KMS-11 (cell line): ENCODE measurements at regions not wholly inside any gene's neighbourhood (a gene's known extent, or its start where the extent isn't known, plus 50 kb on each side); places are given as distances from the start of the nearest gene placed in this dataset.

Source experiments
- H2AFZ ChIP-seq: fragments of 200-600 bp; sonication (generic); 2 replicates; pipeline ENCODE4 v1.6.1; 2016; ENCODE audit warnings: antibody characterized with exemption, mixed run types, low read depth
- H3K27ac ChIP-seq: fragments of 200-600 bp; sonication (generic); 2 replicates; pipeline ENCODE4 v1.6.1; 2016; ENCODE audit warnings: mild to moderate bottlenecking, mixed run types
- H3K27me3 ChIP-seq: fragments of 200-600 bp; sonication (generic); 2 replicates; pipeline ENCODE4 v1.6.1; 2017; ENCODE audit warnings: mild to moderate bottlenecking, low read depth, mixed run types, moderate library complexity; ENCODE audit not compliant: insufficient read depth
- H3K36me3 ChIP-seq: fragments of 200-600 bp; sonication (generic); 2 replicates; pipeline ENCODE4 v1.6.1; 2017; ENCODE audit warnings: mild to moderate bottlenecking, mixed run types; ENCODE audit not compliant: insufficient read depth
- H3K4me1 ChIP-seq: fragments of 200-600 bp; sonication (generic); 2 replicates; pipeline ENCODE4 v1.6.1; 2016; ENCODE audit warnings: mild to moderate bottlenecking, low read depth, mixed run types; ENCODE audit not compliant: poor library complexity, severe bottlenecking
- H3K4me2 ChIP-seq: fragments of 200-600 bp; sonication (generic); 2 replicates; pipeline ENCODE4 v1.7.0; 2016; ENCODE audit warnings: mild to moderate bottlenecking, mixed run types
- H3K4me3 ChIP-seq: fragments of 200-600 bp; sonication (generic); IDR thresholded peaks from 2 replicates; pipeline ENCODE4 v1.6.1; 2017; ENCODE audit warnings: low read depth, low read length, mixed read lengths; ENCODE audit not compliant: insufficient read depth
- H3K79me2 ChIP-seq: fragments of 200-600 bp; sonication (generic); 2 replicates; pipeline ENCODE4 v1.6.1; 2016; ENCODE audit warnings: low read depth, mixed run types; ENCODE audit not compliant: insufficient read depth
- H3K9ac ChIP-seq: fragments of 200-600 bp; sonication (generic); 2 replicates; pipeline ENCODE4 v1.6.1; 2016; ENCODE audit warnings: mild to moderate bottlenecking, mixed run types
- H4K20me1 ChIP-seq: fragments of 200-600 bp; sonication (generic); 2 replicates; pipeline ENCODE4 v1.6.1; 2016; ENCODE audit warnings: mild to moderate bottlenecking, mixed run types; ENCODE audit not compliant: insufficient read depth
- TF ChIP-seq, protein P1 (sequence below): fragments of 200-600 bp; sonication (generic); conservative IDR thresholded peaks from 2 replicates; pipeline ENCODE4 v1.6.1; 2017; ENCODE audit warnings: low read depth, mild to moderate bottlenecking, antibody characterized with exemption, low read length, moderate library complexity, mixed read lengths

- H3K4me3 ChIP-seq, result no peak overlapping the region
- TF ChIP-seq, protein P1, sequence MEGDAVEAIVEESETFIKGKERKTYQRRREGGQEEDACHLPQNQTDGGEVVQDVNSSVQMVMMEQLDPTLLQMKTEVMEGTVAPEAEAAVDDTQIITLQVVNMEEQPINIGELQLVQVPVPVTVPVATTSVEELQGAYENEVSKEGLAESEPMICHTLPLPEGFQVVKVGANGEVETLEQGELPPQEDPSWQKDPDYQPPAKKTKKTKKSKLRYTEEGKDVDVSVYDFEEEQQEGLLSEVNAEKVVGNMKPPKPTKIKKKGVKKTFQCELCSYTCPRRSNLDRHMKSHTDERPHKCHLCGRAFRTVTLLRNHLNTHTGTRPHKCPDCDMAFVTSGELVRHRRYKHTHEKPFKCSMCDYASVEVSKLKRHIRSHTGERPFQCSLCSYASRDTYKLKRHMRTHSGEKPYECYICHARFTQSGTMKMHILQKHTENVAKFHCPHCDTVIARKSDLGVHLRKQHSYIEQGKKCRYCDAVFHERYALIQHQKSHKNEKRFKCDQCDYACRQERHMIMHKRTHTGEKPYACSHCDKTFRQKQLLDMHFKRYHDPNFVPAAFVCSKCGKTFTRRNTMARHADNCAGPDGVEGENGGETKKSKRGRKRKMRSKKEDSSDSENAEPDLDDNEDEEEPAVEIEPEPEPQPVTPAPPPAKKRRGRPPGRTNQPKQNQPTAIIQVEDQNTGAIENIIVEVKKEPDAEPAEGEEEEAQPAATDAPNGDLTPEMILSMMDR, result no peak
- H3K4me1 ChIP-seq, result no peaks in the 10 kb centered on the region
- H3K4me2 ChIP-seq, result no peak overlapping the region
- no peak overlapping the region for H2AFZ ChIP-seq
- H3K9ac ChIP-seq, result no peak overlapping the region
- no peak overlapping the region for H3K27ac ChIP-seq
- no peaks in the 10 kb centered on the region for H3K36me3 ChIP-seq
- no peaks in the 10 kb centered on the region for H3K27me3 ChIP-seq
- no peaks in the 10 kb centered on the region for H4K20me1 ChIP-seq
- no peaks in the 10 kb centered on the region for H3K79me2 ChIP-seq
These were observed 128.3 kb upstream of the SEMA6D start for GRCh38 chr15:47588958-47589357.

DNA sequence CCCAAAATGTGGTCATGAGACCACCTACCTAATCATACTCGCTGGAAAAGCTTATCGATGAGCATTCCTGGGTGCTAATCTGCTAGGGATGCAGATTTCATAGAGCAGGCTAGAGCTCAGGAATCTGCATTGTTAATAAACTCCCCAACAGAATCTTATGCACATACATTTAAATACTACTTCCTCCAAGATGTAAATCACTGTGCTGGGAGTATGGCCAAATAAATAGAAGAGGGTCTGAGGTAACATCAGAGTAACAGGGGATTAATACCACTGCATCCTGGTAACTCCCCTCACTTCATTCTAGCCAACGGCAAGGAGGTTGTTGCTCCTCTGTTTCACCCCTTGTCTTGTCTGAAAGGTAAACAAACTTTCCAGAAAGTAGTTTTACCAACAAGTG is 118.3 kb upstream of the SEMA6D start:
- Histone ChIP-seq H4K20me1 (no peaks in the 10 kb centered on the region), H3K27ac (no peak overlapping the region), H3K27me3 (no peaks in the 10 kb centered on the region), H3K4me2 (no peak overlapping the region), H3K79me2 (no peaks in the 10 kb centered on the region), H3K4me3 (no peak overlapping the region), H3K9ac (no peak overlapping the region), H2AFZ (no peak overlapping the region), H3K36me3 (no peaks in the 10 kb centered on the region), H3K4me1 (no peaks in the 10 kb centered on the region)
- TF ChIP-seq, protein P1, result no peak

GRCh38 chr15:47599806-47600205 is 117.5 kb upstream of the SEMA6D start:
- no peaks in the 10 kb centered on the region for H3K4me1 ChIP-seq
- TF ChIP-seq, protein P1, result no peak
- no peak overlapping the region for H2AFZ ChIP-seq
- H3K9ac ChIP-seq, result no peak overlapping the region
- no peak overlapping the region for H3K4me3 ChIP-seq
- H3K4me2 ChIP-seq, result no peak overlapping the region
- no peaks in the 10 kb centered on the region for H3K79me2 ChIP-seq
- H3K36me3 ChIP-seq, result no peaks in the 10 kb centered on the region
- H4K20me1 ChIP-seq, result no peaks in the 10 kb centered on the region
- H3K27me3 ChIP-seq, result no peaks in the 10 kb centered on the region
- H3K27ac ChIP-seq, result no peak overlapping the region

DNA sequence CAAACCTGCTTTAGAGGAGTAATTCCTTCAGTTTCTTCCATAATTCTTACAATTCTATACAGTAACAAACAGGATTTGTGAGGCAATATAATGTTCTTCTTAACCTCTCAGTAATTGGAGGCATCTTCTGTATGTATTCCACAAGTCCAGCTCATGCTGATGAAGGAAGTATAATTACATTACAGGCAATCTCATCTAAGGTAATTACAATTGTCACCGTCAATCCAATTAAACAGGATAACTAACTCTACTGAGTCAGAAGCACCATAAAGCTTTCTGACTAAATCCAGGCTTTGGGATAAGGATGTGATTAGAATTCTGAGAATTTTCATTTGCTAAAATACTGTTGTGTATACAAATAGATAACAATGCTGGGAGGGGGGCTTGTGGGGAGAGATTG is 115.2 kb upstream of the SEMA6D start:
- TF ChIP-seq, protein P1, result no peak
- Histone ChIP-seq H3K4me1 (no peaks in the 10 kb centered on the region), H4K20me1 (no peaks in the 10 kb centered on the region), H3K9ac (no peak overlapping the region), H3K27me3 (no peaks in the 10 kb centered on the region), H3K36me3 (no peaks in the 10 kb centered on the region), H2AFZ (no peak overlapping the region), H3K79me2 (no peaks in the 10 kb centered on the region), H3K4me2 (no peak overlapping the region), H3K4me3 (no peak overlapping the region), H3K27ac (no peak overlapping the region)
